ENCODE measurements at regions not wholly inside any gene's neighbourhood (a gene's known extent, or its start where the extent isn't known, plus 50 kb on each side); places are given as distances from the start of the nearest gene placed in this dataset.

- TF ChIP-seq CTCF (IDR thresholded peaks at IDR 0.05) = no peak
- no peak for TF ChIP-seq POLR2A (IDR thresholded peaks at IDR 0.05)
- Histone ChIP-seq H3K4me1 (no peaks in the 10 kb centered on the region), H3K27ac (no peak overlapping the region), H3K9me3 (no peaks in the 10 kb centered on the region), H3K4me3 (no peak overlapping the region), H3K36me3 (no peaks in the 10 kb centered on the region), H3K27me3 (no peaks in the 10 kb centered on the region)
- DNase-seq = no peak
- intact Hi-C loops (cut with DNase I; ENCODE audit: low total_unique reads) = no loop called here
Observed at GRCh38 chr4:188822698-188823097, 683.5 kb downstream of the TRIML1 start.

GRCh38 chr4:188824553-188824952, 685.3 kb downstream of the TRIML1 start:
- no peaks in the 10 kb centered on the region for H3K4me1 ChIP-seq
- no peaks in the 10 kb centered on the region for H3K27me3 ChIP-seq
- TF ChIP-seq POLR2A (IDR thresholded peaks at IDR 0.05) (no peak), CTCF (IDR thresholded peaks at IDR 0.05) (no peak)
- DNase-seq = no peak
- intact Hi-C loops (cut with DNase I; ENCODE audit: low total_unique reads) = no loop called here
- H3K36me3 ChIP-seq = no peaks in the 10 kb centered on the region
- no peak overlapping the region for H3K27ac ChIP-seq
- no peaks in the 10 kb centered on the region for H3K9me3 ChIP-seq
- no peak overlapping the region for H3K4me3 ChIP-seq

- Histone ChIP-seq H3K4me3 (no peak overlapping the region), H3K27ac (no peak overlapping the region), H3K4me1 (no peaks in the 10 kb centered on the region), H3K36me3 (no peaks in the 10 kb centered on the region), H3K27me3 (no peaks in the 10 kb centered on the region), H3K9me3 (no peaks in the 10 kb centered on the region)
- intact Hi-C loops (cut with DNase I; ENCODE audit: low total_unique reads) = no loop called here
- no peak for DNase-seq
- TF ChIP-seq CTCF (IDR thresholded peaks at IDR 0.05) = no peak
- TF ChIP-seq POLR2A (IDR thresholded peaks at IDR 0.05) = no peak
Observed at GRCh38 chr4:188826393-188826792, 687.2 kb downstream of the TRIML1 start.

DNA sequence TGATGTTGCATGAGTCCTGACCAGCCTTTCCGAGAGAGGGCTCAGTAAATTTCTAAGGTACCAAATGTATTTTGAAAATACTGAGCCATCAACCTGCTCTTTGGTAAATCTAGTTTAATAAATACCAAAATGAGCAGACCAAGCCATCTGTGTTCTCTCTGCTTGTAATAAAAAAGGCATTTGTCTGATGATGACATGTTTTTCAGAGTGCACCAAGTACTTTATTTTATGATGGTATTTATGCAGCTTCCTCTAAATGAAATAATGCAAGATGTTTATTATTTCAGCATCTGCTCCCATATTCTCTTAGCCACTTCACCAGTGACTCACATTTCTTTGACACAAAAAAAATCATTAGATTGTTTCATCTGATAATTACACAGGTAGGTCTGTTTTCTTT, 700.5 kb downstream of the TRIML1 start:
- TF ChIP-seq CTCF (IDR thresholded peaks at IDR 0.05) = no peak
- H3K27me3 ChIP-seq = no peaks in the 10 kb centered on the region
- H3K4me3 ChIP-seq = no peak overlapping the region
- intact Hi-C loops (cut with DNase I; ENCODE audit: low total_unique reads) = no loop called here
- no peaks in the 10 kb centered on the region for H3K9me3 ChIP-seq
- H3K27ac ChIP-seq = no peak overlapping the region
- DNase-seq = no peak
- no peaks in the 10 kb centered on the region for H3K4me1 ChIP-seq
- no peaks in the 10 kb centered on the region for H3K36me3 ChIP-seq

DNA sequence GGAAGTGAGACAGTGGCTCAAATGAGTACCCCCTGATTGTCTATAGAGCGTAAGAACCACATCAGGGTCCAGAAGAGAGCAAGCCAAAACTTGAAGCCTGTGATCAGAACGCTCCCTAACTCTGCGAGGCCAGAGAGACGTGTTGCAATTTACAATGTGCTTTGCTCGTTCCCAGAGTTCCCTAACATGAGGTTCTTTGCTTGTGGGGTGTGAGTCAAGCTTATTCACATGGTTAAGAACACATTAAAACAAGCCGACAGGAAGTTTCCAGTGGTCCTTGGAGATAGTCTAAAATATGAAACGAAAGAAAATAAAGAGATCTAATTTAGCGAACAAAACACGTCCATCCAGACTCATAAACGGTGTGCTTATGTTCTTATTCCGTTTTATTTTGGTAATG, 702.3 kb downstream of the TRIML1 start:
- H3K27ac ChIP-seq = no peak overlapping the region
- H3K9me3 ChIP-seq = no peaks in the 10 kb centered on the region
- H3K4me1 ChIP-seq = no peaks in the 10 kb centered on the region
- intact Hi-C loops (cut with DNase I; ENCODE audit: low total_unique reads) = no loop called here
- TF ChIP-seq CTCF (IDR thresholded peaks at IDR 0.05) (no peak), POLR2A (IDR thresholded peaks at IDR 0.05) (no peak)
- H3K27me3 ChIP-seq = no peaks in the 10 kb centered on the region
- DNase-seq = no peak
- H3K36me3 ChIP-seq = no peaks in the 10 kb centered on the region
- no peak overlapping the region for H3K4me3 ChIP-seq
